ENCODE measurements at regions not wholly inside any gene's neighbourhood (a gene's known extent, or its start where the extent isn't known, plus 50 kb on each side); places are given as distances from the start of the nearest gene placed in this dataset.

DNA sequence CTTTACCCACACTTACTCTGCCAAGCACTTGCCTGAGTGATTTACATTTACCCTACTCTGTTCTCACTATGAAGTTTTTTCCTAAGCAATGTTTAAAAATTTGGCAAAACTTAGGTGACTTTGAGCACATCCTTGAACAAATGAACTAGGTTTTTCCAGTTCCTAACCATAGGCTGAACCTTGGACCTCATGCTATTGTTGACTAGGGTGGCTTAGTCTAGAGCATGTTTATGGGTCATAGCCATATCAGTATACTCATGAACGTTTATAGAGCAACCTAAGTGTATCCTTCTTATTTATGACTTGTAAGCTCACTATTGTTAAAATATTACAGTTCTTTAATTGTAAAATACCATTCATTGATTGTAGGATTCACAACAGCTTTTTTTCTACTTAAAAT lies 85.0 kb upstream of the KRR1 start:
- DNase-seq (ENCODE audit: low spot score), result no peak
- no peak for TF ChIP-seq JUND (IDR thresholded peaks at IDR 0.05)
- 24% methylated on average over 1 of the region's 1 CpG for WGBS

DNA sequence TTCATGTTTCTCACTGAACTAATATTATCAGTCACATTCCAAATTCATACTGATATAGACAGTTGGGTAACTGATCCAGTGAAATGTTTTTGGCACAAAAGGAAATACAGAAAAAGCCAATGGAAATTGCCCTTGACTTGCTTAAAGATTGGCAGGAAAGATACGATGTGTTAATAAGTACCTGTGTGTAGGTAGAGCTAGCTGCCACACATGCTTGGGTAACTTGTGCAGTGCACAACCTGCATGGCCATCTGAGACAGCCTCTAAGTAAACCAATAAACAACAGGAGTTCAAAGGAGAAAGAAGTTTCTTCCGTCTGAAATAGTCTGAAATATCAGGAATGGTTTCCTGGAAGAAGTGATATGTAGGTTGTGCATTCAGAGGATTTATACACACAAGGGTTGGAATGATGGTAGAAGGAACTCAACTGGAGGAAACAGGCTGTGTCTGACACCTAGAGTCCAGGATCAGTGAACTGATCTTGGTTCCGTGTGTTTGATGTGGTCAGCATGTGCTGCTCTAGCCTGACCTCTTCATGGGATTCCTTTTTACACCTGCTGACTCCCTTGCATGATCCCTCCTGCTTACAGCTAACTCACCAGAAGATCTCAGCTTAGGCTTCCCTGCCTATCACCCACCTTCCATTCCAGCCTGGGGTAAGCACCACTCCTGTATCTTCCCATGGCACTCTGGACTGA lies 81.4 kb upstream of the KRR1 start:
- Histone ChIP-seq H3K9me3 (ENCODE audit: control insufficient read depth in 4 of 4, low read length in 3 of 4) (no peaks in the 10 kb centered on the region), H3K27ac (ENCODE audit: low read depth in 1 of 2, low read length in 2 of 2) (no peak overlapping the region), H3K36me3 (ENCODE audit: control insufficient read depth in 4 of 4, insufficient read depth in 3 of 4, low read depth in 1 of 4, low read length in 3 of 4) (no peaks in the 10 kb centered on the region), H3K9ac (ENCODE audit: low read depth in 1 of 2, low read length in 2 of 2) (no peak overlapping the region), H3K27me3 (ENCODE audit: control insufficient read depth in 4 of 4, insufficient read depth in 4 of 4, low read length in 3 of 4) (no peaks in the 10 kb centered on the region), H3K4me3 (ENCODE audit: low read depth in 1 of 3, low read length in 3 of 3) (no peak overlapping the region), H3K4me1 (ENCODE audit: control insufficient read depth in 4 of 4, insufficient read depth in 4 of 4, low read length in 3 of 4) (no peaks in the 10 kb centered on the region)
- WGBS, result 89% methylated on average over 3 of the region's 3 CpGs
- TF ChIP-seq TAF1 (conservative IDR thresholded peaks at IDR 0.05) (no peak), YY1 (IDR thresholded peaks at IDR 0.05) (no peak), NR2F2 (IDR thresholded peaks at IDR 0.05) (no peak), FOXA2 (IDR thresholded peaks at IDR 0.05) (no peak), SP1 (IDR thresholded peaks at IDR 0.05) (no peak), HNF4G (IDR thresholded peaks at IDR 0.05) (no peak), EGR1 (IDR thresholded peaks at IDR 0.05; ENCODE audit: low read depth in 2 of 2) (no peak), JUND (IDR thresholded peaks at IDR 0.05) (no peak), HNF4A (conservative IDR thresholded peaks at IDR 0.05) (no peak), FOXA1 (IDR thresholded peaks at IDR 0.05) (no peak), RAD21 (IDR thresholded peaks at IDR 0.05) (no peak), GABPA (IDR thresholded peaks at IDR 0.05 in 1 of 2, conservative IDR thresholded peaks at IDR 0.05 in 1 of 2) (no peak), RXRA (IDR thresholded peaks at IDR 0.05) (no peak)
- TF ChIP-seq, protein P1, sequence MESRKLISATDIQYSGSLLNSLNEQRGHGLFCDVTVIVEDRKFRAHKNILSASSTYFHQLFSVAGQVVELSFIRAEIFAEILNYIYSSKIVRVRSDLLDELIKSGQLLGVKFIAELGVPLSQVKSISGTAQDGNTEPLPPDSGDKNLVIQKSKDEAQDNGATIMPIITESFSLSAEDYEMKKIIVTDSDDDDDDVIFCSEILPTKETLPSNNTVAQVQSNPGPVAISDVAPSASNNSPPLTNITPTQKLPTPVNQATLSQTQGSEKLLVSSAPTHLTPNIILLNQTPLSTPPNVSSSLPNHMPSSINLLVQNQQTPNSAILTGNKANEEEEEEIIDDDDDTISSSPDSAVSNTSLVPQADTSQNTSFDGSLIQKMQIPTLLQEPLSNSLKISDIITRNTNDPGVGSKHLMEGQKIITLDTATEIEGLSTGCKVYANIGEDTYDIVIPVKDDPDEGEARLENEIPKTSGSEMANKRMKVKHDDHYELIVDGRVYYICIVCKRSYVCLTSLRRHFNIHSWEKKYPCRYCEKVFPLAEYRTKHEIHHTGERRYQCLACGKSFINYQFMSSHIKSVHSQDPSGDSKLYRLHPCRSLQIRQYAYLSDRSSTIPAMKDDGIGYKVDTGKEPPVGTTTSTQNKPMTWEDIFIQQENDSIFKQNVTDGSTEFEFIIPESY (IDR thresholded peaks at IDR 0.05), result no peak
- TF ChIP-seq, protein P2, sequence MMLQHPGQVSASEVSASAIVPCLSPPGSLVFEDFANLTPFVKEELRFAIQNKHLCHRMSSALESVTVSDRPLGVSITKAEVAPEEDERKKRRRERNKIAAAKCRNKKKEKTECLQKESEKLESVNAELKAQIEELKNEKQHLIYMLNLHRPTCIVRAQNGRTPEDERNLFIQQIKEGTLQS (IDR thresholded peaks at IDR 0.05), result no peak
- TF ChIP-seq, protein P3, sequence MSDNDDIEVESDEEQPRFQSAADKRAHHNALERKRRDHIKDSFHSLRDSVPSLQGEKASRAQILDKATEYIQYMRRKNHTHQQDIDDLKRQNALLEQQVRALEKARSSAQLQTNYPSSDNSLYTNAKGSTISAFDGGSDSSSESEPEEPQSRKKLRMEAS (IDR thresholded peaks at IDR 0.05), result no peak
- TF ChIP-seq, protein P4, sequence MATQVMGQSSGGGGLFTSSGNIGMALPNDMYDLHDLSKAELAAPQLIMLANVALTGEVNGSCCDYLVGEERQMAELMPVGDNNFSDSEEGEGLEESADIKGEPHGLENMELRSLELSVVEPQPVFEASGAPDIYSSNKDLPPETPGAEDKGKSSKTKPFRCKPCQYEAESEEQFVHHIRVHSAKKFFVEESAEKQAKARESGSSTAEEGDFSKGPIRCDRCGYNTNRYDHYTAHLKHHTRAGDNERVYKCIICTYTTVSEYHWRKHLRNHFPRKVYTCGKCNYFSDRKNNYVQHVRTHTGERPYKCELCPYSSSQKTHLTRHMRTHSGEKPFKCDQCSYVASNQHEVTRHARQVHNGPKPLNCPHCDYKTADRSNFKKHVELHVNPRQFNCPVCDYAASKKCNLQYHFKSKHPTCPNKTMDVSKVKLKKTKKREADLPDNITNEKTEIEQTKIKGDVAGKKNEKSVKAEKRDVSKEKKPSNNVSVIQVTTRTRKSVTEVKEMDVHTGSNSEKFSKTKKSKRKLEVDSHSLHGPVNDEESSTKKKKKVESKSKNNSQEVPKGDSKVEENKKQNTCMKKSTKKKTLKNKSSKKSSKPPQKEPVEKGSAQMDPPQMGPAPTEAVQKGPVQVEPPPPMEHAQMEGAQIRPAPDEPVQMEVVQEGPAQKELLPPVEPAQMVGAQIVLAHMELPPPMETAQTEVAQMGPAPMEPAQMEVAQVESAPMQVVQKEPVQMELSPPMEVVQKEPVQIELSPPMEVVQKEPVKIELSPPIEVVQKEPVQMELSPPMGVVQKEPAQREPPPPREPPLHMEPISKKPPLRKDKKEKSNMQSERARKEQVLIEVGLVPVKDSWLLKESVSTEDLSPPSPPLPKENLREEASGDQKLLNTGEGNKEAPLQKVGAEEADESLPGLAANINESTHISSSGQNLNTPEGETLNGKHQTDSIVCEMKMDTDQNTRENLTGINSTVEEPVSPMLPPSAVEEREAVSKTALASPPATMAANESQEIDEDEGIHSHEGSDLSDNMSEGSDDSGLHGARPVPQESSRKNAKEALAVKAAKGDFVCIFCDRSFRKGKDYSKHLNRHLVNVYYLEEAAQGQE (IDR thresholded peaks at IDR 0.05), result no peak
- TF ChIP-seq, protein P5, sequence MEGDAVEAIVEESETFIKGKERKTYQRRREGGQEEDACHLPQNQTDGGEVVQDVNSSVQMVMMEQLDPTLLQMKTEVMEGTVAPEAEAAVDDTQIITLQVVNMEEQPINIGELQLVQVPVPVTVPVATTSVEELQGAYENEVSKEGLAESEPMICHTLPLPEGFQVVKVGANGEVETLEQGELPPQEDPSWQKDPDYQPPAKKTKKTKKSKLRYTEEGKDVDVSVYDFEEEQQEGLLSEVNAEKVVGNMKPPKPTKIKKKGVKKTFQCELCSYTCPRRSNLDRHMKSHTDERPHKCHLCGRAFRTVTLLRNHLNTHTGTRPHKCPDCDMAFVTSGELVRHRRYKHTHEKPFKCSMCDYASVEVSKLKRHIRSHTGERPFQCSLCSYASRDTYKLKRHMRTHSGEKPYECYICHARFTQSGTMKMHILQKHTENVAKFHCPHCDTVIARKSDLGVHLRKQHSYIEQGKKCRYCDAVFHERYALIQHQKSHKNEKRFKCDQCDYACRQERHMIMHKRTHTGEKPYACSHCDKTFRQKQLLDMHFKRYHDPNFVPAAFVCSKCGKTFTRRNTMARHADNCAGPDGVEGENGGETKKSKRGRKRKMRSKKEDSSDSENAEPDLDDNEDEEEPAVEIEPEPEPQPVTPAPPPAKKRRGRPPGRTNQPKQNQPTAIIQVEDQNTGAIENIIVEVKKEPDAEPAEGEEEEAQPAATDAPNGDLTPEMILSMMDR (IDR thresholded peaks at IDR 0.05; ENCODE audit: low read depth, low read length, missing input control), result no peak
- DNase-seq (ENCODE audit: low spot score), result no peak

More for the DNA sequence above, 85.0 kb upstream of the KRR1 start:
- Histone ChIP-seq H3K9me3 (ENCODE audit: control insufficient read depth in 4 of 4, low read length in 3 of 4) (no peaks in the 10 kb centered on the region), H3K27ac (ENCODE audit: low read depth in 1 of 2, low read length in 2 of 2) (no peak overlapping the region), H3K4me1 (ENCODE audit: control insufficient read depth in 4 of 4, insufficient read depth in 4 of 4, low read length in 3 of 4) (no peaks in the 10 kb centered on the region), H3K36me3 (ENCODE audit: control insufficient read depth in 4 of 4, insufficient read depth in 3 of 4, low read depth in 1 of 4, low read length in 3 of 4) (no peaks in the 10 kb centered on the region), H3K9ac (ENCODE audit: low read depth in 1 of 2, low read length in 2 of 2) (no peak overlapping the region), H3K27me3 (ENCODE audit: control insufficient read depth in 4 of 4, insufficient read depth in 4 of 4, low read length in 3 of 4) (no peaks in the 10 kb centered on the region), H3K4me3 (ENCODE audit: low read depth in 1 of 3, low read length in 3 of 3) (no peak overlapping the region)

All from liver (tissue), 8 donors.